ENCODE measurements at regions not wholly inside any gene's neighbourhood (a gene's known extent, or its start where the extent isn't known, plus 50 kb on each side); places are given as distances from the start of the nearest gene placed in this dataset.
"Not testable (repeated sequence)": the region's sequence is repeated elsewhere in the genome, so short reads cannot be mapped to it uniquely, and the experiment has no call there.

DNA sequence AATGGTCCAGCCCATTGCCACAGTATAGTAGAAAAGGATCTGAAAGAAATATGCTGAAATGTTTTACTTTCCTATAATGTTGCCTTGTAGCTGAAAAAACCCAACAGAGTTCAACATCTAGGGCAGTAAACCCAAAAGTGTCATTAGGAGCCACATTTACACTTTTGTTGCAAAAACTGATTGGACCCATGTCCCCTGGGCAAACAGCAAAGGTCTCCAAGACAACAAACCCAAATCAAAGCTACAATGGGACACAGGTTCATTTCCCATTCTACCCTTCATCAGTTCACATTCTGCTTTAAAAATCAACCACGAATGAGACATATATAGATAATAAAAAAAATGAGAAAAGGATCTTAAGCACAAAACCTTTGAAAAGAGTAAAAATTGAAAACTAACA, 744.8 kb downstream of the PCDH17 start:
- H3K36me3 ChIP-seq (replicated peaks; ENCODE audit: insufficient read depth, low read depth), result no peaks in the 10 kb centered on the region
- H3K4me2 ChIP-seq, result no peak overlapping the region
- 88% methylated on average over 1 of the region's 1 CpG for WGBS (ENCODE audit: low lambda C conversion rate, missing lambda C conversion rate)
- no peaks in the 10 kb centered on the region for H3K79me2 ChIP-seq
- no peak overlapping the region for H3K4me3 ChIP-seq
- H3K9me2 ChIP-seq (replicated peaks; ENCODE audit: insufficient read depth), result no peaks in the 10 kb centered on the region
- H2AFZ ChIP-seq, result no peak overlapping the region
- TF ChIP-seq, protein P1, sequence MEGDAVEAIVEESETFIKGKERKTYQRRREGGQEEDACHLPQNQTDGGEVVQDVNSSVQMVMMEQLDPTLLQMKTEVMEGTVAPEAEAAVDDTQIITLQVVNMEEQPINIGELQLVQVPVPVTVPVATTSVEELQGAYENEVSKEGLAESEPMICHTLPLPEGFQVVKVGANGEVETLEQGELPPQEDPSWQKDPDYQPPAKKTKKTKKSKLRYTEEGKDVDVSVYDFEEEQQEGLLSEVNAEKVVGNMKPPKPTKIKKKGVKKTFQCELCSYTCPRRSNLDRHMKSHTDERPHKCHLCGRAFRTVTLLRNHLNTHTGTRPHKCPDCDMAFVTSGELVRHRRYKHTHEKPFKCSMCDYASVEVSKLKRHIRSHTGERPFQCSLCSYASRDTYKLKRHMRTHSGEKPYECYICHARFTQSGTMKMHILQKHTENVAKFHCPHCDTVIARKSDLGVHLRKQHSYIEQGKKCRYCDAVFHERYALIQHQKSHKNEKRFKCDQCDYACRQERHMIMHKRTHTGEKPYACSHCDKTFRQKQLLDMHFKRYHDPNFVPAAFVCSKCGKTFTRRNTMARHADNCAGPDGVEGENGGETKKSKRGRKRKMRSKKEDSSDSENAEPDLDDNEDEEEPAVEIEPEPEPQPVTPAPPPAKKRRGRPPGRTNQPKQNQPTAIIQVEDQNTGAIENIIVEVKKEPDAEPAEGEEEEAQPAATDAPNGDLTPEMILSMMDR (IDR thresholded peaks at IDR 0.05; ENCODE audit: poor library complexity), result no peak
- TF ChIP-seq EZH2phosphoT487 (IDR thresholded peaks at IDR 0.05; ENCODE audit: low read depth, severe bottlenecking, unreplicated experiment) (no peak), EZH2 (IDR thresholded peaks at IDR 0.05; ENCODE audit: borderline replicate concordance) (no peak)
- no peak overlapping the region for H3K27ac ChIP-seq
- no peaks in the 10 kb centered on the region for H4K20me1 ChIP-seq (ENCODE audit: insufficient read depth, poor library complexity, severe bottlenecking)
- no peaks in the 10 kb centered on the region for H3K27me3 ChIP-seq
- H3K9me3 ChIP-seq (ENCODE audit: low read depth), result no peaks in the 10 kb centered on the region
- DNase-seq (ENCODE audit: low spot score), result no peak
- no peaks in the 10 kb centered on the region for H3K4me1 ChIP-seq (ENCODE audit: insufficient read depth)

DNA sequence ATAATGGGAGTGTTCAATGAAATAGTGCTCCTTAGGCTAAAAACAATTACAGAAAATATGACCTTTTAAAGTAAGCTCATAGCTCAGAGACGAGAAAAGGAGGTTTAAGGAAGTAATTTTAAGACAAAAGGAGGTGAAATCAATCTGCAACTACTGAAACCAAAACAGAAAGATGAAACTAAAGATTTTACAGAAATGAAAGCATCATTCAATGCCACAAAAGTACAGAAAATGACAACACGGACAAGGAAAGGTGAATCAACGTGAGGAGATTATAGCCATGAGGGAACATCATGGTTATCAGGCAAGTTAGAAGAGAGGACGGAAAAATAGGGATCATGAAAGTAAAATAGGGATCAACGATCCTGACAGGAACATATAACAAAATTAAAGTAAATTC, 745.2 kb downstream of the PCDH17 start:
- WGBS (ENCODE audit: low lambda C conversion rate, missing lambda C conversion rate), result 92% methylated on average over 5 of the region's 5 CpGs
- Histone ChIP-seq H4K20me1 (ENCODE audit: insufficient read depth, poor library complexity, severe bottlenecking) (no peaks in the 10 kb centered on the region), H3K4me2 (no peak overlapping the region), H3K9me3 (ENCODE audit: low read depth) (no peaks in the 10 kb centered on the region), H3K27me3 (no peaks in the 10 kb centered on the region), H3K4me3 (no peak overlapping the region), H3K79me2 (no peaks in the 10 kb centered on the region), H3K4me1 (ENCODE audit: insufficient read depth) (no peaks in the 10 kb centered on the region), H2AFZ (no peak overlapping the region), H3K27ac (no peak overlapping the region), H3K9me2 (replicated peaks; ENCODE audit: insufficient read depth) (no peaks in the 10 kb centered on the region), H3K36me3 (replicated peaks; ENCODE audit: insufficient read depth, low read depth) (no peaks in the 10 kb centered on the region)
- no peak for DNase-seq (ENCODE audit: low spot score)
- TF ChIP-seq, protein P1 (IDR thresholded peaks at IDR 0.05; ENCODE audit: poor library complexity), result no peak
- no peak for TF ChIP-seq EZH2 (IDR thresholded peaks at IDR 0.05; ENCODE audit: borderline replicate concordance)
- no peak for TF ChIP-seq EZH2phosphoT487 (IDR thresholded peaks at IDR 0.05; ENCODE audit: low read depth, severe bottlenecking, unreplicated experiment)

DNA sequence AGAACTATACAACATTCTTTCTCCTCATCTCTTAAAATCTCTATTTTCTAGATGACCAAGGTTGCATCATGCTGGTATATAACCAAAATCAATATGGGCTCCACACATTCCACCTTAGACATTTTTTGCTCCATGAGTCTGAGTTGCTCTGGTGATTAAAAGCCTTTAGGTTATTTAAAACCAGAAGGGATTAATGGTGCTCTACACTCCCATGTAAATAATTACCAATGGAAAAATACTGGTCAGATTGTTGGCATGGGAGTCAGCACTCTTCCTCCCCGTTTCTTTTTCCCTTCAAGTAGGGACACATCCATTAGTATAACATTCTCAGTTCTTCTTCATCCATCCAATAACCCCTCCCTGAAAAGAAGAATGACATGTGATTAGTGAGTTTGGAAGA, 747.7 kb downstream of the PCDH17 start:
- no peaks in the 10 kb centered on the region for H3K4me1 ChIP-seq (ENCODE audit: insufficient read depth)
- TF ChIP-seq, protein P1 (IDR thresholded peaks at IDR 0.05; ENCODE audit: poor library complexity), result no peak
- H3K4me3 ChIP-seq, result no peak overlapping the region
- no peaks in the 10 kb centered on the region for H3K9me2 ChIP-seq (replicated peaks; ENCODE audit: insufficient read depth)
- no peaks in the 10 kb centered on the region for H3K9me3 ChIP-seq (ENCODE audit: low read depth)
- no peaks in the 10 kb centered on the region for H3K79me2 ChIP-seq
- no peaks in the 10 kb centered on the region for H3K27me3 ChIP-seq
- H4K20me1 ChIP-seq (ENCODE audit: insufficient read depth, poor library complexity, severe bottlenecking), result no peaks in the 10 kb centered on the region
- no peak overlapping the region for H3K4me2 ChIP-seq
- H3K27ac ChIP-seq, result no peak overlapping the region
- no peak for DNase-seq (ENCODE audit: low spot score)
- WGBS (ENCODE audit: low lambda C conversion rate, missing lambda C conversion rate), result 86% methylated on average over 1 of the region's 1 CpG
- no peak overlapping the region for H2AFZ ChIP-seq
- no peaks in the 10 kb centered on the region for H3K36me3 ChIP-seq (replicated peaks; ENCODE audit: insufficient read depth, low read depth)

DNA sequence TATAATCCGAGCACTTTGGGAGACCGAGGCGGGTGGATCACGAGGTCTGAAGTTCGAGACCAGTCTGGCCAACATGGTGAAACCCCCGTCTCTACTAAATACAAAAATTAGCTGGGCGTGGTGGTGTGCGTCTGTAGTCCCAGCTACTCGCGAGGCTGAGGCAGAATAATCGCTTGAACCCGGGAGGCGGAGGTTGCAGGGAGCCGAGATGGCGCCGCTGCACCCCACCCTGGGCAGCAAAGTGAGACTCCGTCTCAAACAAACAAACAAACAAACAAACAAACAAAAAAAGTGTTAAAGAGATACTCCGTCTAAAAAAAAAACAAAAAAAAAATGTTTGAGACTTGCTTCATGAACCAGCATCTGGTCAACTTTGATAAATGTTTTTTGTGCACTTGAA, 753.8 kb downstream of the PCDH17 start:
- not testable (repeated sequence) for H4K20me1 ChIP-seq (ENCODE audit: insufficient read depth, poor library complexity, severe bottlenecking); H3K9me2 ChIP-seq (replicated peaks; ENCODE audit: insufficient read depth); H3K4me3 ChIP-seq; H3K27ac ChIP-seq; H3K36me3 ChIP-seq (replicated peaks; ENCODE audit: insufficient read depth, low read depth); H2AFZ ChIP-seq; H3K79me2 ChIP-seq; H3K4me2 ChIP-seq; H3K4me1 ChIP-seq (ENCODE audit: insufficient read depth); H3K27me3 ChIP-seq; H3K9me3 ChIP-seq (ENCODE audit: low read depth); DNase-seq (ENCODE audit: low spot score)
- 97% methylated on average over 18 of the region's 18 CpGs for WGBS (ENCODE audit: low lambda C conversion rate, missing lambda C conversion rate)

Data from hepatocyte (in vitro differentiated cells).